ENCODE measurements at regions not wholly inside any gene's neighbourhood (a gene's known extent, or its start where the extent isn't known, plus 50 kb on each side); places are given as distances from the start of the nearest gene placed in this dataset.

DNA sequence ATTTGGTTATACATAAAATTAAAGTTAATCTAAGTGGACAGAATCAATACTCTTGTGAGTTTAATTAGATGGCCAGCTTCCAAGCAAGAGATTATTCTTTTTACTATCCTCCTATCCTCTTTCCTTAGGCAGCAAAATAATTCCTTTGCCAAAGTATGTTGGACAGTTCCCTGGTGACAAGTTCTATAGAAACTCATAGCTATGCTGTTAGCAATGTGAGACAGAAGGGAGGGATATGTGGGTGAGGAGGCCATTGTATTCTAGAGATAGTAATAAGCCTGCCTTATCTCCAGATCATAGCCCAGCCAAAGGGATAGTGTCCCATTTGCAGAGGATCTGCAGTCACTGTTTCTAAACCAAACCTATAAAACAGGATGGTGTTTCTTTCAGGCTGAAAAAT lies 181.6 kb upstream of the HDAC9 start:
- DNase-seq (no peak), ATAC-seq (no peak)
- no peaks in the 10 kb centered on the region for H3K36me3 Mint-ChIP-seq (ENCODE audit: insufficient read depth)
- no peaks in the 10 kb centered on the region for H3K9me3 Mint-ChIP-seq
- H3K4me3 Mint-ChIP-seq, result no peak overlapping the region
- H3K27me3 Mint-ChIP-seq (ENCODE audit: low read depth), result no peaks in the 10 kb centered on the region
- H3K4me1 Mint-ChIP-seq (ENCODE audit: low read depth), result peaks cover 8% of the 10 kb centered on the region

DNA sequence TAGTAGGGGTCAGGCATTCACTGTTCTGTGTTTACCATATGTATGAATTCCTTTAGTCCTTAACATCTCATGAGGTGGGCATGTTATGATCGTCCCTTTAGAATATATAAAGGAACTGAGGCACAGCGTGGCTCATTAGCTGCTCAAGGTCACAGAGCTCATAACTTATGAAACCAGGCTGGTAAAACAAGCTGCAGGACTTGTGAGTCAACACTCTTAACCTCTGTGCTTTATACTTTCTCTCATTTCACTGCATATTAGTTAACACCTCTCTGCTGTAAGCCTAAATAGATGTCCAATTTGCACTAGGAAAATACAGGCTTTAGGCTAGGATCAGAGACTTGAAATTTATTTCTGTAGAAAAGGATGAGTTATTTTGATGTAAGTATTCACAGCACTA lies 180.3 kb upstream of the HDAC9 start:
- Mint-ChIP-seq H3K36me3 (ENCODE audit: insufficient read depth) (no peaks in the 10 kb centered on the region), H3K27me3 (ENCODE audit: low read depth) (no peaks in the 10 kb centered on the region), H3K9me3 (no peaks in the 10 kb centered on the region), H3K4me3 (no peak overlapping the region), H3K4me1 (ENCODE audit: low read depth) (peaks cover 8% of the 10 kb centered on the region)
- DNase-seq (no peak), ATAC-seq (no peak)

DNA sequence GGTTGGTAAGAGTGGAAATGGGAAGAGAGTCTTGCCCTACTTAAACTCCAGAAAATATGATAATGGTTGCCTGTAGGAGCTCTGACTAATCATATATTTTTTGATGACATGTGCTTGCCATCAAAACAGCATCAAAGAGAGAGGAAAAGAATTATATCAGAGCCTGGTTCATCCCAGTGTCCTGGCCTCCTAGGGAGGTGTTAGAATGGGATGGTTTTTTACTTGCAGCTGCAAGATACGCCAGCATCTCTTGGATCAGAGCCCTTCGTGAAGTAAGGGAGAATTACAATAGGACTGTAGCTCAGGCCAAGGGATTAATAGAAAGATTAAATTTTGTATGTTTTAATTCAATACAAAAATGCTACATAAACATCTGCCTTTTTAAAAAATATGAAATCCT lies 177.6 kb upstream of the HDAC9 start:
- H3K9me3 Mint-ChIP-seq, result no peaks in the 10 kb centered on the region
- no peak overlapping the region for H3K4me3 Mint-ChIP-seq
- H3K4me1 Mint-ChIP-seq (ENCODE audit: low read depth), result peaks cover 3% of the 10 kb centered on the region
- no peaks in the 10 kb centered on the region for H3K36me3 Mint-ChIP-seq (ENCODE audit: insufficient read depth)
- DNase-seq, result no peak
- no peaks in the 10 kb centered on the region for H3K27me3 Mint-ChIP-seq (ENCODE audit: low read depth)
- no peak for ATAC-seq

DNA sequence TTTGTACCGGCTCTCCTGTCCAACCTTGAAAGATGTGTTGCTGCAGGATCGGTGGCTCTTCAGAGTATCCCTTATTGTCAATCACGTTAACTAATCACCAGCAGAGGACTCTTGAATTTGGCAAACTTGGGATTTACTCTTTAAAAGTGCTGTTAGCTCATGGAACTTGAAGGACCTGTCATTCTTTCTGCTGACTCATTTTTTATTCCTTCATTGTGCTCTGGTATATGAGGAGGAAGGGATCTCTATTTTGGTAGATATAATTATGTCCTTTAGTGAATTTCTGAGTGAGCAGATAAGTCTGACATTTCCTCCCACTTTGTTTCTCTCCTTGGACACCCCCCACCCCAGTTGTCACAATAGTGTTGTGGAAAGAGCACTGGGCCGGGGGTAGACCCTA lies 175.1 kb upstream of the HDAC9 start:
- no peaks in the 10 kb centered on the region for H3K9me3 Mint-ChIP-seq
- ATAC-seq, result no peak
- no peaks in the 10 kb centered on the region for H3K27me3 Mint-ChIP-seq (ENCODE audit: low read depth)
- H3K4me3 Mint-ChIP-seq, result no peak overlapping the region
- H3K4me1 Mint-ChIP-seq (ENCODE audit: low read depth), result peaks cover 3% of the 10 kb centered on the region
- no peak for DNase-seq
- H3K36me3 Mint-ChIP-seq (ENCODE audit: insufficient read depth), result no peaks in the 10 kb centered on the region

DNA sequence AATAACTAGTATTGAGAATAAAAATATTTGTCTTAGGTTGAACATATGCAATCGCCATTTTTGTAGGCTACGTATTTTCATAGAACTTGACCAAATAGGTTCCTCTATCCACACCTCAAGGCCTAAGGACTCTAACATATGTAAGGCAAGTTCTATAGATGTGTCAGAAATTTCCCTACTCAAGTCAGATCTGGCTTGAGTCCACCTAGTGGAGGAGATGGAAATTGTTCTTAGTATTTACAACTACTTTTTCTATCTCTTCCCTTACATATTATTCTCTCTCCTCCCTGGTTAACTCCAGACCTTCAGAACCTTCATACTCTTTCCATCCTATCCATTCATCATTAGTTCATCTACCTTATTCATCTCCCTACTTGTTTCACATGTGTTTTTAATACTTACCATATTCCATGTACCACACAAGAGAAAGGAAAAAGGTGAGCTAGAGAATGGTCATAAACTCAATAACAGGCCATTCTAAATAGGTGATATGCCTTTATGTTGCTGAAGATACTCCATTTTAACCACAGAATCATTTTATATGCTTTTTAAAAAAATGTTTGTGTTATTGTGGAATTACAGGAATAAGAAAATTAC lies 174.5 kb upstream of the HDAC9 start:
- no peak for ATAC-seq
- DNase-seq, result no peak
- H3K9me3 Mint-ChIP-seq, result no peaks in the 10 kb centered on the region
- H3K4me3 Mint-ChIP-seq, result no peak overlapping the region
- H3K27me3 Mint-ChIP-seq (ENCODE audit: low read depth), result no peaks in the 10 kb centered on the region
- peaks cover 3% of the 10 kb centered on the region for H3K4me1 Mint-ChIP-seq (ENCODE audit: low read depth)
- H3K36me3 Mint-ChIP-seq (ENCODE audit: insufficient read depth), result no peaks in the 10 kb centered on the region

DNA sequence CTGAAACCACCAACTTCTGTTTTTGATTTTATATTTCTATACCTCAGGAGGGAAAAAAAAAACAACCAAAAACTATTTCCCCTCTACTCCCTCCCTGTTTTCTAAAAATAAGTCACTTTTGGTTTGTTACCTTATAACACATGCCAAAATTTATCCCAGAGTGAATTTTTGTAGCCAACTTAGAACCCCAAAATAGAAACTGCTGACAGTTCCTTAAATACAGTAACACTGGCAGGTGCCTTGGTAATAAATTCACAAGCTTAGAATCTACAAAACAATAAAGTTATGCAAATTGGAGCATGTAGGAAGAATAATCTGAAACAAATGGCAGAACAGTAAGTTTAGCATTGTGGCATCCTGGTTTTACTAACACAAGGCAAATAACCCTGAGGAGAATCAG lies 165.0 kb upstream of the HDAC9 start:
- no peaks in the 10 kb centered on the region for H3K9me3 Mint-ChIP-seq
- H3K4me3 Mint-ChIP-seq, result no peak overlapping the region
- no peaks in the 10 kb centered on the region for H3K27me3 Mint-ChIP-seq (ENCODE audit: low read depth)
- ATAC-seq (no peak), DNase-seq (no peak)
- H3K36me3 Mint-ChIP-seq (ENCODE audit: insufficient read depth), result no peaks in the 10 kb centered on the region
- H3K4me1 Mint-ChIP-seq (ENCODE audit: low read depth), result no peaks in the 10 kb centered on the region

DNA sequence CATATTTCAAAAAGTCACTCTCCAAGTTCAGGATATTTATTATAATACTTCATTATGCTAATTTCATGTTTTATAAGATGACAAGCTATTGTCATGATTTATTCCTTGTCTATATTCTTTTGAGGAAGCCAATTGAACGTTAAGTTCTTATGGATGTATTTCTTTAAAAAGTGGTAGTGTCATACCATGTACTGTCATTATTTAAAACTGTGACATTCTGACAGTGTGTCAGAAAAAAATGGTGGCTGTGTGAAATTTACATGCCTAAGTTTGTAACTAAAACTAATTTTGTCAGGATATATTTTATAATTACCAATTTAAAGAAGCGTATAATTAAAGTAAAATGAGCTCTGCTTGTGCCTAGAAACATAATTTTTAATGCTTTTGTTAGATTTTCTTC lies 158.9 kb upstream of the HDAC9 start:
- peaks cover 5% of the 10 kb centered on the region for H3K9me3 Mint-ChIP-seq

DNA sequence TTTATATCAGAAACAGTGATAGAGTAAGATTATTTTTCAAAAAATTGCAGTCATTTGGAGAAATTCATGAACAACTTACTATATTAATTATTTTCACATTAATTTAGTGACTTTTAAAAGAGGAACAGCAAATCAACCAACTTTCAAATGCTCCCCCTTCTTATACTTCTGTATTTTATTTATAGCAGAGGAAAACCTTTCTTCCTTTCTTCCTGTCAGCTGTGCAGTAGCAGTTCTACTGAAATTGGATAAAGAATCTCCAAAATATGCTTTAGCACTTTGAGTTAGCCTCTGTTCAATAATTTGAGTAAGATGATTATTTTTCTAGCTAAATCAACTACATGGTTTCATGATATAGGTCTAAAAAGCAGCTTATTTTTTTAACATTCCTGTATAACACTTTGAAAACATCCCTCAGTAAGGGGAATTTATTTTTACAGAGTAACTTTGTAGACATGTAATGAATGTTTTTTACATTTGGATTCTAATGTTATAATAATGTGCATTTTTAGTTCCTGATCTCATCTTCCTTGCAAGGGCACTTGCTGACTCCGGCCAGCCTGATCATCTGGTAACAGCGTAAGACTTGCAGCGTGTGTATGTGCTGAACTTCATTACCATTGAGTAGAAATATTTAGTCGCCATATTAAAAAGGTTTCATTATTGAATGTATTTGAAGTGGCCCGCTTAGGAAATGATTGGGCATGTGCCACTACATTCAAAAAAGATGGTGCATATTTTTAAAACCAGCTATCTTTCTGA lies 158.3 kb upstream of the HDAC9 start:
- Mint-ChIP-seq H3K4me3 (no peak overlapping the region), H3K27me3 (ENCODE audit: low read depth) (no peaks in the 10 kb centered on the region), H3K9me3 (peaks cover 5% of the 10 kb centered on the region), H3K36me3 (ENCODE audit: insufficient read depth) (no peaks in the 10 kb centered on the region), H3K4me1 (ENCODE audit: low read depth) (no peaks in the 10 kb centered on the region)
- no peak for ATAC-seq
- DNase-seq, result no peak

More for the DNA sequence above, 158.9 kb upstream of the HDAC9 start:
- ATAC-seq, result no peak
- DNase-seq, result no peak
- Mint-ChIP-seq H3K4me3 (no peak overlapping the region), H3K27me3 (ENCODE audit: low read depth) (no peaks in the 10 kb centered on the region), H3K36me3 (ENCODE audit: insufficient read depth) (no peaks in the 10 kb centered on the region), H3K4me1 (ENCODE audit: low read depth) (no peaks in the 10 kb centered on the region)

DNA sequence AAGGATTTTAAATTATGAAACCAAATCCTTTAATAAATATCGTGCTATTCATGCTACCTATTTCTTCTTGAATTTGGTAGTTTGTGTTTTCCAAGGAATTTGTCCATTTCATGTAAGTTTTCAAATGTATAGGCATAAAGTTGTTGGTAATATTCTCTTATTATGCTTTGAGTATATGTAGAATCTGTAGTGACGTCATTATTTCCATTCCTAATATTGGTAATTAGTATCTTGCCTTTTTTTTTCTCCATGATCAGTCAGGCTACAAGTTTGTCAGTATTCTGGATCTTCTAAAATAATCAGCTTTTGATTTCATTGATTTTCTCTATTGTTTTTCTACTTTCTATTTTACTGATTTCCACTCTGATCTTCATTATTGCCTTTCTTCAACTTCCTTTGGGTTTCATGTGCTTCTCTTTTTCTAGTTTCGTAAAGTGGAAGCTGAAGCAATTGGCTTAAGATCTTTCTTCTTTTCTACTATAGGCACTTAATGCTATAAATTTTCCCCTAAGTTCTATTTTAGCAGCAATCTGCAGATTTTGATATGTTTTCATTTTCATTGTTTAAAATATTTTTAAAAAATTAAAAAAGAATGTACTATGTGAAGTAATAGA lies 156.5 kb upstream of the HDAC9 start:
- no peak for ATAC-seq
- no peaks in the 10 kb centered on the region for H3K4me1 Mint-ChIP-seq (ENCODE audit: low read depth)
- H3K4me3 Mint-ChIP-seq, result no peak overlapping the region
- H3K27me3 Mint-ChIP-seq (ENCODE audit: low read depth), result no peaks in the 10 kb centered on the region
- no peaks in the 10 kb centered on the region for H3K36me3 Mint-ChIP-seq (ENCODE audit: insufficient read depth)
- no peak for DNase-seq
- H3K9me3 Mint-ChIP-seq, result peaks cover 5% of the 10 kb centered on the region

DNA sequence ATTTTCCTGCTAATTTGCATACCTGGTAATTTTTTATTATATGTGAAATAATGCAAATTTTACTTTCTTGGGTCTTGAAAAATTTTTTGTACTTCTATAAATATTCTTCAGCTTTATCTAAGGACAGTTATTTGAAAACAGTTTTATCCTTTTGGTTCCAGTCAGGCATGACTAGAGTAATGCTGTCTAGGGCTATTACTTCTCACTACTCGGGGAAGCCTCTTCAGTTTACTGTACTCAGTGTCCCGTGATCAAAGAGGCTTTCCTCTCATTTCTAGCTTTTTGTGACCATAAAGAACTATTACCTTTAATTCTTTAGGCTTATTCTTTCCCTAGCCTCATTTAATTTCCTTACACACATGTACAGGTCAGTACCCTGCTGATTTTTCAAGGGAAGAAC lies 153.8 kb upstream of the HDAC9 start:
- ATAC-seq (no peak), DNase-seq (no peak)
- Mint-ChIP-seq H3K36me3 (ENCODE audit: insufficient read depth) (no peaks in the 10 kb centered on the region), H3K4me1 (ENCODE audit: low read depth) (no peaks in the 10 kb centered on the region), H3K27me3 (ENCODE audit: low read depth) (peaks cover 2% of the 10 kb centered on the region), H3K9me3 (peaks cover 5% of the 10 kb centered on the region), H3K4me3 (no peak overlapping the region)

DNA sequence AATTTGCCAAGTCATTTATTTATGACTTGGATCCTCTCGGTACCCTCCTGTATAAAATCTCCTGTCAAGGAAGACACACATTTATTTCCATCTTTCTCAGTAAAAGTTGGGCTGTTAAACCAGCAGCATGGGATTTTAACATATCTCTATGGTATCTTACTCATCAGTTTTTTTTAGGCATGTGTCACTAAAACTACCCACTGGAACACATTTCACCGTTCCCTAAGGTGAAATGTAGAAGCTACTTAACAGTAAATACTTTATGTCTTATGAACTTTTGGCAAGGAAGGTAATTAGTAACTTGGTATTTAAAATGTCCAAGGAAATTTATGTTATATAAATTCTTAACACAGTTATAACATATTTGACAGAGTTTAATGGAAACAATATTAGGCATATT lies 152.5 kb upstream of the HDAC9 start:
- ATAC-seq (no peak), DNase-seq (no peak)
- Mint-ChIP-seq H3K9me3 (peaks cover 5% of the 10 kb centered on the region), H3K4me3 (no peak overlapping the region), H3K27me3 (ENCODE audit: low read depth) (peaks cover 6% of the 10 kb centered on the region), H3K4me1 (ENCODE audit: low read depth) (no peaks in the 10 kb centered on the region), H3K36me3 (ENCODE audit: insufficient read depth) (no peaks in the 10 kb centered on the region)

DNA sequence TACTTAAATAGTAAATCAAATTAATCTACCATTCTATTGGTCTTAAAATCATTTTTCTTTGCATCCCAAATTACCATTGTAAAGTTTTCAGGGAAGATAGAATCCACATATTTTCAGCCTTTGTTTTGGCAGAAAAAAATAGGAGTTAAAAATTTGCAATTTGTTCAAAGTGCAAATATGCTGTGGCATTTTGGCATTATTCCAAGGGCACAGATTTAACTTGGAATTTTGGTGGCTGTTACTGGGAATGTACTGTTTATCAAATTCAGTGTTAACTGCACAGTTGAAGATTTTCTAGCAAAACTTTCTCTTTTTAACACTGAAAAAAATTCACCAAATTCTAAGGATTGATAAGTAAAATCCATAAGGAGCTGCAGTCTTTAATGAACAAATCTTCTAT lies 151.0 kb upstream of the HDAC9 start:
- no peak for ATAC-seq
- no peak for DNase-seq
- H3K4me3 Mint-ChIP-seq, result no peak overlapping the region
- peaks cover 6% of the 10 kb centered on the region for H3K27me3 Mint-ChIP-seq (ENCODE audit: low read depth)
- H3K4me1 Mint-ChIP-seq (ENCODE audit: low read depth), result no peaks in the 10 kb centered on the region
- no peaks in the 10 kb centered on the region for H3K36me3 Mint-ChIP-seq (ENCODE audit: insufficient read depth)
- peaks cover 5% of the 10 kb centered on the region for H3K9me3 Mint-ChIP-seq

DNA sequence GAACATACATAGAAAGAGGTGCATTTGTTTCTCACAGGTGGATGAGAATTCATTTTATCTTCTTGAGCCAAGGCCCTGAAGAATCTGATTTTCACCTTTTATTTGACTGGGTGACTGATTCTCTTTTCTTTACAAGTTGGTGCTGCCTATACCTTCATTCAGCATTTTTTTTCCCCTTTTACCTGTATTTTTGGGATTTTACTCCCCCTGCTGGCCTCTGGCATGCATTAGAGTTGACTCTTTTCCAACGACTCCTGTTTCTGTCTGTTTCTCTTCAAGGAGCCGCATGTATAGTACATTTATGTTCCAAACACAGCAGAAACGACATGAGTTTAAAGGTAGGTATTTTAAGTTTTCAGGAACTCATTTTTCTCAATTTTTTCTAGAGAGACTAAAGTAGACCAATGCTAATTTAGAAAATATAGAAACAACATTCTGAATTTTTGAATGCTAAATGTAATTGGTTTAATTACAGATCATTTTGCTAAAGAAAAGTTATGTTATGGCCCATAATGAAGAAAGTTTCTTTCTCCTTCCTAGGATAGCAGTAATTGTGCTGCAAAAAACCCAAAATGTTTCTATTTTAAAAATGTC lies 149.8 kb upstream of the HDAC9 start:
- no peak for DNase-seq
- Mint-ChIP-seq H3K36me3 (ENCODE audit: insufficient read depth) (no peaks in the 10 kb centered on the region), H3K27me3 (ENCODE audit: low read depth) (peaks cover 6% of the 10 kb centered on the region), H3K4me3 (no peak overlapping the region), H3K4me1 (ENCODE audit: low read depth) (no peaks in the 10 kb centered on the region), H3K9me3 (peaks cover 4% of the 10 kb centered on the region)
- ATAC-seq, result no peak

DNA sequence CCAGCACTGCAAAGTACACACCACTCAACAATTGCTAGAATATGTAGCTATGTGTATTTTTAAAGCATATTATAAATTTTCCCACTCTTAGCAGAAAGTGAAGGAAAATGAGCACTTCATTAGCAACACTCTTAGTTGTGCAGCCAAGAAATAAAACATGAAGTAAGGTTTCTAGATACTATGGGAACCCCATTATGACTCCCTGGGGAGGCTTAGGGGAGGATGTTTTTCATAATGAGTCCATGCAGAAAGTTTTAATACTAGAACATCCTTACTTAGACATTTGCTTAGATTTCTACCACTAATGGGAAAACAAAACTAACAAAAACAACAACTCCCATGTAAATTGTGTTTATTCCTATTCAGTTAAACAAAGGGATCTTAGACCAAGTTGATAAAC lies 148.4 kb upstream of the HDAC9 start:
- H3K4me1 Mint-ChIP-seq (ENCODE audit: low read depth), result no peaks in the 10 kb centered on the region

DNA sequence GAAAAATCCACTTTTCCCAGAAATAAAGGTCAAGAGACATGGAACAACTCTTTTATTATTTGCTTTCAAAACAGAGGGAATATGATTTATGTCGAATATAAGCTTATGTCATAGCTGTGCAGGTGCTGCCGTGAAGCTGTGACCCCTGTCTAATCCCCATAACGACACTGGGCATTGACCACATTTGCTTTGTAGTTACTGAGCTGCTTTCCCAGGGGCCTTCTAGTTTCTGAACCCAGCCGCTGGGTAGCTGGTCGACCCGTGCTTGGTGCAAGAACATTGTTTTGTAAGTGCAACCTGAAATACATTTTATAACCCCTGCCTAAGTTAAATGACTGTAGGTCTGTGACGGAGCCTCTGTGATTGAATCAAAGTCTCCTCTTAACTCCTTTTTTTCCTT lies 144.9 kb upstream of the HDAC9 start:
- Mint-ChIP-seq H3K36me3 (ENCODE audit: insufficient read depth) (no peaks in the 10 kb centered on the region), H3K4me1 (ENCODE audit: low read depth) (no peaks in the 10 kb centered on the region), H3K9me3 (no peaks in the 10 kb centered on the region), H3K4me3 (no peak overlapping the region), H3K27me3 (ENCODE audit: low read depth) (peaks cover 4% of the 10 kb centered on the region)
- DNase-seq, result no peak
- no peak for ATAC-seq

More for the DNA sequence above, 148.4 kb upstream of the HDAC9 start:
- DNase-seq (no peak), ATAC-seq (no peak)
- Mint-ChIP-seq H3K9me3 (no peaks in the 10 kb centered on the region), H3K36me3 (ENCODE audit: insufficient read depth) (no peaks in the 10 kb centered on the region), H3K4me3 (no peak overlapping the region), H3K27me3 (ENCODE audit: low read depth) (peaks cover 6% of the 10 kb centered on the region)
